Body of pancreas (tissue), 4 donors: ENCODE measurements at regions not wholly inside any gene's neighbourhood (a gene's known extent, or its start where the extent isn't known, plus 50 kb on each side); places are given as distances from the start of the nearest gene placed in this dataset.

Experiments used
- ATAC-seq: fragments of 150-250 bp; one replicate; pipeline ENCODE4 v1.9.1; 2016
- DNase-seq, 4 donors: peaks; one replicate each; pipeline ENCODE4 v3.0.0-alpha.2; 2019
- H3K27ac ChIP-seq, 4 donors: fragments of 200-600 bp; sonication (generic); 1 replicate in 3 of 4; 2 replicates in 1 of 4; pipeline versions ENCODE4 v1.5.1 to v1.6.1; 2016 to 2019; ENCODE audit warnings: mild to moderate bottlenecking in 1 of 4, mixed read lengths in 1 of 4, moderate library complexity in 1 of 4
- H3K27me3 ChIP-seq, 2 donors: fragments of 200-600 bp; sonication (generic); one replicate each; pipeline ENCODE4 v1.6.0; 2016; ENCODE audit warnings: mild to moderate bottlenecking in 1 of 2
- H3K36me3 ChIP-seq, 2 donors: fragments of 200-600 bp; sonication (generic); replicated peaks in 1 of 2; 2 replicates each; pipeline ENCODE4 v1.5.1; 2016; ENCODE audit warnings: low read depth in 2 of 2; ENCODE audit not compliant: insufficient read depth in 1 of 2
- H3K4me1 ChIP-seq: fragments of 200-600 bp; sonication (generic); one replicate; pipeline ENCODE4 v1.6.0; 2016
- H3K4me3 ChIP-seq, 2 donors: fragments of 200-600 bp; sonication (generic); 1 replicate in 1 of 2; 2 replicates in 1 of 2; pipeline ENCODE4 v1.5.1; 2016 to 2019
- H3K9me3 ChIP-seq, 3 donors: fragments of 200-600 bp; sonication (generic); 1 replicate in 2 of 3; 2 replicates in 1 of 3; pipeline ENCODE4 v1.5.1; 2016
- POLR2A ChIP-seq, 3 donors: fragments of 450-650 bp; IDR thresholded peaks; one replicate each; pipeline ENCODE4 v1.6.1; 2016; ENCODE audit warnings: antibody characterized with exemption in 3 of 3, mild to moderate bottlenecking in 2 of 3
- WGBS, 2 donors: methylation state at CpG; one replicate each; pipeline ENCODE4 v1.1.5; 2017; 5-methylcytosine and 5-hydroxymethylcytosine counted together
- intact Hi-C: fragments of 100-400 bp; cut with DNase I; formaldehyde crosslinking; loops from one replicate; pipeline ENCODE4 v1.15.1; 2023
- TF ChIP-seq, protein P1 (sequence below), 7 experiments: fragments of 450-650 bp in 4 of 7; fragments of 200-600 bp in 3 of 7; sonication (generic) in 3 of 7; IDR thresholded peaks; one replicate each; pipeline ENCODE4 v1.5.1; 2016 to 2019; ENCODE audit warnings: antibody characterized with exemption in 7 of 7

DNA sequence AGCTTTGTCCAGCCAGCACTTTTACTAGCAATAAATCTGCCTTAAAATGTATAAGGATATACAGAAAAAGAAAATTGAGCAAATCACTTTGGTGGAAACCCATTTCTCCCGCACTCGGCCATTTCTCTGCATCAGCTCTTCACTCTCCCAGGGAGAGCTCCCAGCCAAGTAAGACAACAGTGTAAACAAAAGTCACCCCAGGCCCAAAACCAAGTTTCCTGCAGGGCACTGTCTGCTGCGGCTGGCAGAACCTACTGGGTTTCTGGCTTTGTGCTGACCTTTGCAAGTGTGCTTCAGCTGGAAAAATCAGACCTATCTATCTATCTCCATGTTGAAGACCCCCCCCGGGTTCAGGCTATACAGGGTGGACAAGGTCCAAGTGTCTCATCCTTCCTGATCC lies 476.7 kb upstream of the CAMK1G start:
- 86 to 94% methylated on average over 3 to 4 of the region's 4 CpGs for WGBS, 2 donors
- ATAC-seq, result no peak
- Histone ChIP-seq H3K36me3 (no peaks in the 10 kb centered on the region), H3K4me1 (no peaks in the 10 kb centered on the region), H3K27ac (no peak overlapping the region), H3K27me3 (no peaks in the 10 kb centered on the region), H3K4me3 (no peak overlapping the region), H3K9me3 (no peaks in the 10 kb centered on the region)
- TF ChIP-seq, protein P1, sequence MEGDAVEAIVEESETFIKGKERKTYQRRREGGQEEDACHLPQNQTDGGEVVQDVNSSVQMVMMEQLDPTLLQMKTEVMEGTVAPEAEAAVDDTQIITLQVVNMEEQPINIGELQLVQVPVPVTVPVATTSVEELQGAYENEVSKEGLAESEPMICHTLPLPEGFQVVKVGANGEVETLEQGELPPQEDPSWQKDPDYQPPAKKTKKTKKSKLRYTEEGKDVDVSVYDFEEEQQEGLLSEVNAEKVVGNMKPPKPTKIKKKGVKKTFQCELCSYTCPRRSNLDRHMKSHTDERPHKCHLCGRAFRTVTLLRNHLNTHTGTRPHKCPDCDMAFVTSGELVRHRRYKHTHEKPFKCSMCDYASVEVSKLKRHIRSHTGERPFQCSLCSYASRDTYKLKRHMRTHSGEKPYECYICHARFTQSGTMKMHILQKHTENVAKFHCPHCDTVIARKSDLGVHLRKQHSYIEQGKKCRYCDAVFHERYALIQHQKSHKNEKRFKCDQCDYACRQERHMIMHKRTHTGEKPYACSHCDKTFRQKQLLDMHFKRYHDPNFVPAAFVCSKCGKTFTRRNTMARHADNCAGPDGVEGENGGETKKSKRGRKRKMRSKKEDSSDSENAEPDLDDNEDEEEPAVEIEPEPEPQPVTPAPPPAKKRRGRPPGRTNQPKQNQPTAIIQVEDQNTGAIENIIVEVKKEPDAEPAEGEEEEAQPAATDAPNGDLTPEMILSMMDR (IDR thresholded peaks at IDR 0.05), result no peak
- no peak for TF ChIP-seq POLR2A (IDR thresholded peaks at IDR 0.05)
- no peak for DNase-seq
- intact Hi-C loops, result no loop called here

DNA sequence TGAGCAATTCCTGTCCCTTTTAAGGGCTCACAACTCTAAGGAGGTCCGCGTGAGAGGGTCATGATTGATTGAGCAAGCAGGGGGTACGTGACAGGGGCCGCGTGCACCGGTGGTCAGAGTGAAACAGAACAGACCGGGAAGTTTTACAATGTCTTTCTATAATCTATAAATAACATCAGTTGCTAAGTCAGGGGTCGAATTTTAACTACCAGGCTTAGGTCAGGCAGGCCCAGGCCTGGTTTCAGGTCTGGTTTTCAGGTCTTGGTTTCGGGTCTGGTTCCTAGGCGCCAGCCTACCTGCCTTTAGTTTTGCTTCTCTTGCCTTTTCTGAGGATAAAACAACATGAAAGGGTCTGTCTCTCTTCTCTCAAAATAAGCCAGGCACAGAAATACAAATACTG lies 476.0 kb upstream of the CAMK1G start:
- Histone ChIP-seq H3K27ac (no peak overlapping the region), H3K27me3 (no peaks in the 10 kb centered on the region), H3K36me3 (no peaks in the 10 kb centered on the region), H3K4me3 (no peak overlapping the region), H3K4me1 (no peaks in the 10 kb centered on the region), H3K9me3 (no peaks in the 10 kb centered on the region)
- TF ChIP-seq POLR2A (IDR thresholded peaks at IDR 0.05), result no peak
- TF ChIP-seq, protein P1 (IDR thresholded peaks at IDR 0.05), result no peak
- DNase-seq, result no peak
- no peak for ATAC-seq
- WGBS, 2 donors, result 80 to 81% methylated on average over 10 of the region's 10 CpGs
- intact Hi-C loops, result no loop called here

DNA sequence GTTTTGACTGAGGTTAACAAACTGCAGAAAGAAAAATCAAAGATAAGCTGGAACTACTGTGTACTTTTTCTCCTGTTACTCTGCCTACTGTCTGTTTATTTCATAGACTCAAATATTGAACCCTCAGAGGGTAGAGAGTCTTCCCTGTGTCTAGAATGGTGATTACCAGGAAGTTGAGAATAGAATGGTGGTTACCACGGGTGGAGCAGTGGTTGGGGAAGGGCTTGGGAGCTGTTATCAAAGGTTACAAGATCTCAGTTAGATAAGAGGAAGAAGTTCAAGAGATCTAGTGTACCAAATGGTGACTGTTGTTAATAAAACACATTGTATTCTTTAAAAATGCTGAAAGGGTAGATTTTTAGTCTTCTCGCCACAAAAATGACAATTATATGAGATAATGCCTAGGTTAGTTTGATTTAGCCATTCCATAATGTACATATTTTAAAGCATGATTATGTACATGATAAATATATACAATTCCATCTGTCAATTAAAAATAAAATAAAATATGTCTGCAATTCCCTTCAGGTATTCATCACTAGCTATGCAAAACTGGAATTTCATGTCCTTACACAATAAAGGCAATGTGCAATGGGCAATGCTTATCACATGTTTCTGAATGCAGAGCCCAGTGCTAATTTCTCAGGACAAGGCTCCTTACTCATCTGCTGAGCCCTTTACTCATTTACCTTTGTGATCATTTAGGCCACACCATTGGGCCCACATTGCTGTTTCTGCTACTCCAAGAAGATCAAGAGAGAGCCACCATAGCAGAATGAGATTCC lies 474.3 kb upstream of the CAMK1G start:
- TF ChIP-seq, protein P1 (IDR thresholded peaks at IDR 0.05), result no peak
- H3K4me3 ChIP-seq, result no peak overlapping the region
- 69 to 84% methylated on average over 2 of the region's 2 CpGs for WGBS, 2 donors
- H3K27ac ChIP-seq, result no peak overlapping the region
- no peaks in the 10 kb centered on the region for H3K9me3 ChIP-seq
- ATAC-seq, result no peak
- no peaks in the 10 kb centered on the region for H3K27me3 ChIP-seq
- intact Hi-C loops, result no loop called here
- no peak for DNase-seq
- no peaks in the 10 kb centered on the region for H3K4me1 ChIP-seq
- H3K36me3 ChIP-seq, result no peaks in the 10 kb centered on the region

DNA sequence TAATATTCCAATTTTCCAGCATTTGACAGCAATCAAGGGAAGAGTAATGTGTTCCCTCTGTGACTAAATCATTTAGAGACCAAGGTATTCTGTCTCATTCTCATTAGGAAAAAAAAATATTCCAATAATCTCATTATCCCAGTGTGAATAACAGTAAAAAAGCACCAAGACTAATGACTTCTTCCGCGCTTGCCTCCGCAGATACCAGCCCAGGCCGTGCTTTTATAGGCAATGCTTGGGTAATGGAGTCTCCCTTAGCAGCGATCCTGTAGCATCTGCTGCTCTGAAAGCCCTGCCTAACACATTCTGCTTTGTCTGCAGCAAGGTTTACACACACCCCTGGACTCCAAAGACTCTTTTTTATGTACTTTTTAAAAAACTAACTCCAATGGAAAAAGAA lies 470.0 kb upstream of the CAMK1G start:
- ATAC-seq (no peak), DNase-seq (no peak)
- intact Hi-C loops, result no loop called here
- H3K27ac ChIP-seq, result no peak overlapping the region
- no peaks in the 10 kb centered on the region for H3K27me3 ChIP-seq
- no peaks in the 10 kb centered on the region for H3K9me3 ChIP-seq
- 63 to 67% methylated on average over 5 of the region's 5 CpGs for WGBS, 2 donors
- no peak for TF ChIP-seq POLR2A (IDR thresholded peaks at IDR 0.05)
- TF ChIP-seq, protein P1 (IDR thresholded peaks at IDR 0.05), result no peak
- H3K4me1 ChIP-seq, result no peaks in the 10 kb centered on the region
- H3K4me3 ChIP-seq, result no peak overlapping the region
- H3K36me3 ChIP-seq, result no peaks in the 10 kb centered on the region

DNA sequence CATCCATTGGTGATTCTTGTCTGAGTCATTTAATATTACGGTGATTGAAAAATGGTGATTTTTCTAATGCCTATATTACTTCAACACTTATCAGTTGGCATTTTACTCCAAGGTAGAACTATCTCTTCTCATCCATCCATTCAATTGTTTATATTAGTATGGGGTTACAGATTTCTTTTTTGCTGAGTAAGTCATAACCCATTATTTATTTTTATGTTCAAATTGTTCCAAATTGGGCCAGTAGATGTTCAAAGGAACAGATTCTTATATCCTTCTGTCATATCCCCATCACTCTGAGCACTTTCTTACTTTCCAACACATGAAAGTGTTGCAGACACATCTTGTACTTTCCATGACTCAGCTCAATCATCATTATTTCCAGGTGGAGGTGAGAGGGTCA lies 466.8 kb upstream of the CAMK1G start:
- Histone ChIP-seq H3K9me3 (no peaks in the 10 kb centered on the region), H3K27ac (no peak overlapping the region), H3K36me3 (no peaks in the 10 kb centered on the region), H3K4me1 (no peaks in the 10 kb centered on the region), H3K4me3 (no peak overlapping the region), H3K27me3 (no peaks in the 10 kb centered on the region)
- no peak for DNase-seq
- intact Hi-C loops, result no loop called here
- TF ChIP-seq POLR2A (IDR thresholded peaks at IDR 0.05), result no peak
- TF ChIP-seq, protein P1 (IDR thresholded peaks at IDR 0.05), result no peak
- whole genome bisulfite sequencing, 2 donors, result 94 to 97% methylated on average over 1 of the region's 1 CpG
- no peak for ATAC-seq
